ENCODE measurements at regions not wholly inside any gene's neighbourhood (a gene's known extent, or its start where the extent isn't known, plus 50 kb on each side); places are given as distances from the start of the nearest gene placed in this dataset.
A peak's percentile ranks its signal among the peaks of the same experiment; 100 is the strongest.

DNA sequence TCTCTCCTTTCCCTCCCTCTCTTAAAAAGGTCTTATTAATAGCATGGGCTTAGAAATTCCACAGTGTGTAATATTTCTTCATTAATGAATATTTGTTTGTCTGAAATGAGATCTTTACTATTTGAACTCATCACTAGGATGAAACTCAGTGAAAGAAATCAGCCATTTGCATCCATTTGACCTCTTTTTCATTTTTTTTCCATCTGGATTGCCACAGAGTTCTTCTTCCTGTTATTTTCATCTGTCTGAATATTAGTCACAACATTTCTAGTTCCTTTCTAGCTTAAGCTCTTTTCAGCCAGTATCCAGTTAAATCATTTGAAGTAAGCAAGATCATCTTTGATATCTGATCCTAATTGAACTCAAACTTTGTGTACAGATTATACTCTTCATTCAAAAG, 69.2 kb upstream of the PLS3 start:
- DNase-seq (ENCODE audit: low read depth), result no peak

DNA sequence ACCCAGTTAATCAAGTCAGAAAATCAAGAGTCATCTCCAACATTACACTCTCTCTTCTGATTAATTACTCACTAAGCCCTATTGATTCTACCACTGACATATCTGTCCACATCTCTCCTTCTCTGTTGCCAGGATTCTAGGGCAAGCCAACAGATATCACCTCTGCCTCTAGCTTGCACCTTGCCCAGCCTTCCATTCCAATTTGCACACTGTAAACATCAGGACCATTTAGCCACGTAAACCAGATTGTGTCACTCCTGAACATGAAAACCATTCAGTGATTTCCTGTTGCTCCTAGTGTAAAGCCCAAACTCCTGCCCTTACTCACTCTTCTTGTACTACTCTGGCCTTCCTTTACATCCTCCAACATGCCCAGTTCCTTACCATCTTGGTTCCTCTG, 68.0 kb upstream of the PLS3 start:
- DNase-seq (ENCODE audit: low read depth), result no peak

DNA sequence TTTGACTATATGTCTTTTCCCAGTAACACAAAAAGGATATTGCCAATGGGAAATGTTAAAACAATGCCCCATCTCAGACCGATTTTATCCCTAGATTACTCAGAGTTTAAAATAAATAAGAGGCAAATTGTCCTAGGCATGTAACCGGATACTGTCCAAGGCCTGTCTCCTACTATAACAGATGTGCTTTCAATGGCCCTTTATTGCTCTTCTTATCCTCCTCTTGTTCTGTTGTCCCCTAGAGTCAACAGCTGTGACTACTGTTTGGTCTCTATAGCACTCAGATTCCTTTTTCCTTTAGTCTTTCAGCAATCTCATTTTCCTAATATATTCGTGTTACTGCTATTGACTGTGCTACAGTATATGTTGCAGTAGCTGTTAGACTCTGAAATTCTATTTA, 66.8 kb upstream of the PLS3 start:
- DNase-seq (ENCODE audit: low read depth), result no peak

DNA sequence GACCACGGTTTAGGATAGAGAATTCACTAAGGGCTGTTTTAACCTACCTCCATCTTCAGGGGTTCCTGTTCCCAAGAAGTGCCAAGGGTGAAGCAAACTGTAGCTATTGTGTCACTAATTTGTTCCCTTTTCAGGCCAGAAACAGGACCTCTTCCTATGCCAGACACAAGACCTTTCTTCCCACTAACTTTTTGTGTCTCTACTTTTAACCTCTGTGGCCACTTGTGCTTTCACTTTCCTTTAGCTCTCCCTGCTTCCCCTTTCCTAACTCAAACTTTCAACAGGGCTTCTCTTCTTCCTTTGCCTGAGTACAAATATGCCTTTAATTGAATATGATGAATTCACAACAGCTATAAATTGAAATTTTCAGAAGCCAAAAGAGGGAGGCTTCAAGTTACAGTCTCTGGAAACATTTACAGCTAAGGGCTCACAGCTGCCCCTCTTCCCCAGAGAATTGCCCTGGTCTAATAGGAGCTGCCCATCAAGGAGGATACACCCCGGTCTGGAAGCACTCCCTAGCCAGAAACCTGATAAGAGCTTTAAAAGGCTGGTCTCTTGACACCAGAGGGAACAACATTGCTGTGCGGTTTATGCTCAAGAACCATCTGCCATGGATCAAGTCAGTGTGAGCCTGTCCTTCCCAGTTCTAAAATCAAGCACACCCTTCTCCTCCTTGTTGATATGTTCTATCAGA, 61.7 kb upstream of the PLS3 start:
- no peak for DNase-seq (ENCODE audit: low read depth)

DNA sequence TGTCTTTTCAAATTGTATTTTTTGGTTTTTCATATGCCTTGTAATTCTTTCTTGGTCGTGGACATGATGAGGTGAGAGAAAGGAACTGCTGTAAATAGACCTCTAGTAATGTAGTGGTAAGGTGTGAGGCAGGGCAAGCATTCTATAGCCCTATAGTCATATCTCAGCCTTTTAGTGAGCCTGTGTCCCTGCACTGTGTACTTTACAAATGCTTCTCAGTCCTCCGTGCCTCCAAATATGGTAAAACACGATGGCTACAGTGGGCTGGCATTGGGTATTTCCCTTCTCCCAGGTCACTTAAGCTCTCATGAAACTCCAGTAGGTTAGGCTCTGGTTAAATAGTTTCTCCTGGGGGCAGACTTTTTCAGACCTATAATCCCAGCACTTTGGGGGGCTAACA, 57.9 kb upstream of the PLS3 start:
- peak; percentile 2 for DNase-seq (ENCODE audit: low read depth)

DNA sequence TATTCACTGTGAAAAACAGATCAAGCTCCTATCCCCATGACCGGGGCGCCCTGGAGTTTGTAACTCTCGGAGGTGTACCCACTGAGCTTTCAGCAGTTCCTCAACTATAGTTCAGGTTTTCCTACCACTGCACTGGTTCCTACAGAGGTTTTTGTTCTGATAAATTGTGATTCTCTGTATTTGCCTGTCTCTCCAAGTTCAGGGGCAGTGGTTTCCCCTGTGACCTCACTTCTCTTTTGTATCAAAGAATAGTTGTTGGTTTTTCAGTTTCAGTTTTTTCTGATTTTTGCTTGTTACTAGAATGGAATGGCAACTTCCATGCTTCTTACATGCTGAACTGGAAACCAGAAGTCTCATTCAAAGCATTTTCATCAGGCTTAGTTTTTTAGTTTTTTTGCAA, 56.8 kb upstream of the PLS3 start:
- no peak for DNase-seq (ENCODE audit: low read depth)
